ENCODE measurements at regions not wholly inside any gene's neighbourhood (a gene's known extent, or its start where the extent isn't known, plus 50 kb on each side); places are given as distances from the start of the nearest gene placed in this dataset.

DNA sequence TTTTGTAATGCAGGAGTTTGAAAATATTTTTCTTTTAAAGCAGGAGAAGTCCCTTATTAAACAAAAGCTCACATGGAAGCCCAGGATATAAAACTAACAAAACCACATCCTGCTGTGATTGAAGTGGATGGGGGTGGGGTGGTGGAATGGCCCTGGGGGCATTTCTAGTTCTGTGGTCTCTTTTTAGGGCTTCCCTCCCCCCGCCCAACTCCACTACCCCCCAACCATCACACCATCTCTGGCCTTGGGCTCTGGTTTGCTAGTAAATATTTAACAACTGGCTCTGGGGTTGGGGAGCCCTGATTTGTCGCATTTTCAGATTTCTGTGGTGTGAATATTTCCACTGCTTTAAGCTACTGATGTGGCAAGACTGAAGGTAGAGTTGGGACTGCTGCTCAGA lies 279.6 kb upstream of the PLET1 start:
- DNase-seq: no peak

DNA sequence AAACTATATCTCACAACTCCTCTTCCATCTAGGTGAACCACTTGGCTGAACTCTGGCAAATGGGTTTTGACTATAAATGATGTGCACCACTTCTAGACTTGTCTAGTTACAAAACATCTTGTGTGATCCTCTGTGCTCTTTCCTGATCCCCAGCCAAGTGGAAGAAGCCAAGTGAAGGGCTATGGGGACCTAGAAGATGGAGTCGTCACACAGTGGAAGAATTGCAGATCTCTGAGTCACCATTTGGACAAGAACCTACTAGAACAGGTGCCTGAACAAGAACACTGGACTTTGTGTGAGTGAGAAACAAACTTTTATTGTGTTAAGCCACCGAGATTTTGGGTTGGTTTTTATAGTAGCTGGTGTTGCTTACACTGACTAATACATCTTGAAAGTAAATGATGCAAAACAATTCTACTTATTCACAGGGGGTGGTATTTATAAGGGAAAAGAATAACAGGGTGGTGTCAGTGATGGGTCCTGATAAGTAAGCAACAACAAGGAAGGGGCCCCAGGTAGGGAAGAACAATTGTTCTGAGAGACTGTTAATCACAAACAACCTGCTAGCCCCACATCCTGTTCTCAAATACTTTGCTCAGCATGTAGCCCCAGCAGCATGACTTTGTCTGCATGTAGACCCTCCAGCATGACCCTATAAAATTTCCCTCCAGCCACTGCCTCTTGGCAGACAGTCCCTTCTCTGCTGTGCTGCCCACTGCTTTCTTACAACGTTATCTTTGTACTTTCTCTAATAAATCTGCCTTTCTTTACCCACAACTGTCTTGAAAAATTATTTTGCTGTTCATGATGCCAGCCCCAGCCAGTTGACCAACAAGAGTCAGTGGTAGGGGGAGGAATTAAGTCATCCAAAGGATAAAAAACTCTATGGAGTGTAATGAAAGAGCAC lies 280.7 kb upstream of the PLET1 start:
- no peak for DNase-seq

- no peak for DNase-seq
Measured at GRCh38 chr11:112542479-112542878, 281.8 kb upstream of the PLET1 start.

- no peak for DNase-seq
Measured at GRCh38 chr11:112543390-112543789, 282.7 kb upstream of the PLET1 start.

- DNase-seq: no peak
Measured at GRCh38 chr11:112548641-112549040, 288.0 kb upstream of the PLET1 start.

DNA sequence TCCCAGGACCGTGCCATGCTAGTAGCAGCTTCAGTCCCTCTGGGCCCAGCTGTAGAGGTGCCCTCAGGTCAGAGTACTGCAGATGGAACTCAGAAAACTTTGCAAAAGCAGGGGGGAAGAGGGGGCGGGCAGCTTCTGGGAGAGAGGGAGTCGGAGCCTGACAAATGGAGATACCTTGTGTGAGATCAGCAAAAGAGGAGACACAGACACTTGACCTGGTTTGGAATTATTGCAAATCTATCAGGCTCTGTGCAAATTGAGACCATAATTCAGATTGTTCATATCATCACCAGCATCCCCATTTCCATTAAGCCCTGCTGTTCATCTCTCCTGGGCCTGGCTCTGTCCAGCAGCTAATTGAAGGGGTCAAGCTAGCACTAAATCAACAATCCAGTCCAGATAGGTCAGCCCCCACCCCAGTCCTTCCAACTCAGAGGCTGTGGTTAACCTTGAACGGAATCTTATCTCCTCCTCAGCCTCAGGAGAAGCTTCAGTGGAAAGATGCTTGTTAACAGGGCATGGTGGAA lies 292.6 kb upstream of the PLET1 start:
- no peak for DNase-seq

GRCh38 chr11:112554586-112554985 lies 293.9 kb upstream of the PLET1 start:
- DNase-seq: peak; percentile 23

- peak; percentile 41 for DNase-seq
Measured at GRCh38 chr11:112555491-112556364, 295.1 kb upstream of the PLET1 start.

DNA sequence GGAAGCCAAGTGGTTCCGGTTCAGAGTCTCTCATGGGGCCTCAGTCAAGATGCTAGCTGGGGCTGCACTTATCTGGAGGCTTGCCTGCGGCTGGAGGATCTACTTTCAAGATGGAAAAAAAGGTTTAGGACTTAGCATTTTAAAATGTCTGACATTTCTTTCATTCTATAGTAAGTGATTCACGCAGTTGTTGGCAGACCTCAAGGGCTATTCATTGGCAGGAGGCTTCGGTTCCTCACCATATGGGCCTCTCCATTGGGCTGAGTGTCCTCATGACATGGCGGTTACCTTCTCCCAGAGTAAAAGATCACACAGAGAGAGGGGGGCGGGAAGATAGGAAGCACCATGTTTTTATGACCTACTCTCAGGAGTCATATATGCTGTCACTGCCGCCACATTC lies 298.0 kb upstream of the PLET1 start:
- DNase-seq: peak; percentile 43

DNA sequence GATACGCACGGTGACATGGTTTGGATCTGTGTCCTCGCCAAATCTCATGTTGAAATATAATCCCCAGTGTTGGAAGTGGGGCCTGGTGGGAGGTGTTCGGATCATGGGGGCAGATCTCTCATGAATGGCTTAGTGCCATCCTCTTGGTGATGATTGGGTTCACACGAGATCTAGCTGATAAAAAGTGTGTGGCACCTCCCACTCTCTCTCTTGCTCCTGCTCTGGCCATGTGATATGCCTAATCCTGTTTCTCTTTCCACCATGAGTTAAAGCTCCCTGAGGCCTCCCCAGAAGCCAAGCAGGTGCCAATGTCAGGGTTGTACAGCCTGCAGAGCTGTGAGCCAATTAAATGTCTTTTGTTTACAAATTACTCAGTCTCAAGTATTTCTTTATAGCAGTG lies 303.1 kb upstream of the PLET1 start:
- no peak for DNase-seq

GRCh38 chr11:112564228-112564955 lies 303.7 kb upstream of the PLET1 start:
- peak; percentile 26 for DNase-seq

GRCh38 chr11:112565551-112565950 lies 304.9 kb upstream of the PLET1 start:
- DNase-seq: no peak

- DNase-seq: no peak
Measured at GRCh38 chr11:112566124-112566523, 305.5 kb upstream of the PLET1 start.

- DNase-seq: no peak
Measured at GRCh38 chr11:112570333-112570732, 309.7 kb upstream of the PLET1 start.

DNA sequence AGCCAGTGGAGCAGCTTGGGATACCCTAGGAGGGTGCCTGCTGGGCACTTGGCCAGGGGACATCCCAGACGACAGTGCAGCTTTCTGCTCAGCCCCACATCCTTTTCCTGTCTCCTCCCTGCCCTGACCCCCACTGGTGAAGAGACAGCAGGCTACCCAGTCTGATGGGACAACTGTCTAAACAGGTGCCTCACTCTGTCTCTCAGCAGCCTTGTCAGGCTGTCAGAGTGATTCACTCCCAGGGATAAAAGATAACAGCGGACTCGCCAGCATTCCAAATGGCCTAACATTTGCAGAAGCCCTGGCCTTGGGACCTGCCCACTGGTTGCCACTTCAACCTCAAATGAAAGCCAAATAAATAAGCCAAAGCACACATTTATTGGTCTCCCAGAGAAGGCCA lies 318.6 kb upstream of the PLET1 start:
- DNase-seq: no peak

DNA sequence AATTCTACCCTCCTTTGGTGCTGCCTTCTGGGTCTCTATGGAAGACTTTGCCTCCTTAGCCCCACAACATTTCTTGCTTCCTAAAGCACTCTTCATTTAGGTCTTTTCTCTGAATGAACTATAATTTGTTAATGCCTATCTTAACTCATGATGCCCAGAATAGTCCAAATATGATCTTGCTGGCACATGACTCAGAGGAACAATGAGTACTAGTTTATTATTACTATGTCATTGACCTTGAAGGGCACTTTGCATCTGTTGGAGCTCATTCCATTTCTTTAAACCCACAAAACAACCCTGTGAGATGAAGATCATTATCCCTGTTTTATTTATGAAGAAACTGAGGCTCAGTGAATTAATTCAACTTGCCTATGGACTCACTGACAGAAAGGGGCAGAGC lies 320.2 kb upstream of the PLET1 start:
- no peak for DNase-seq

- DNase-seq: no peak
Measured at GRCh38 chr11:112581747-112582146, 321.1 kb upstream of the PLET1 start.

DNA sequence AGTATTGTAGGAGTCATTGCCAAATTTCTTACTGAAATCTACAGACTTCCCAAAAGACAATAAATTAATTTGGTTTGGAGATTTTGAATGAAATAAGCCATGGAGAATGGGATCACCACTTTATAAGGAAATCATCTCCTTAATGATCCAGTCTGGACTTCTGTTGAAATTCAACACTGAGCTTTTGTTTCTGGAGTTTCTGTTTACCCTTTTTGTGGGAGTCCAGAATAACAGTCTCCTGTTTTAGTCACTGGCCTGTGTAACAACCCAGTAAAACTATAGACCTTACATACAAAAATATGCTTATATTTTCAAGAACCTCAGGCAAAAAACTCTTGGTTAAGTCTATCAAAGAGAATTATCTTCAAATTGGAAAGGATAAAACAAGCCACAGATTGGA lies 321.7 kb upstream of the PLET1 start:
- DNase-seq: no peak

DNA sequence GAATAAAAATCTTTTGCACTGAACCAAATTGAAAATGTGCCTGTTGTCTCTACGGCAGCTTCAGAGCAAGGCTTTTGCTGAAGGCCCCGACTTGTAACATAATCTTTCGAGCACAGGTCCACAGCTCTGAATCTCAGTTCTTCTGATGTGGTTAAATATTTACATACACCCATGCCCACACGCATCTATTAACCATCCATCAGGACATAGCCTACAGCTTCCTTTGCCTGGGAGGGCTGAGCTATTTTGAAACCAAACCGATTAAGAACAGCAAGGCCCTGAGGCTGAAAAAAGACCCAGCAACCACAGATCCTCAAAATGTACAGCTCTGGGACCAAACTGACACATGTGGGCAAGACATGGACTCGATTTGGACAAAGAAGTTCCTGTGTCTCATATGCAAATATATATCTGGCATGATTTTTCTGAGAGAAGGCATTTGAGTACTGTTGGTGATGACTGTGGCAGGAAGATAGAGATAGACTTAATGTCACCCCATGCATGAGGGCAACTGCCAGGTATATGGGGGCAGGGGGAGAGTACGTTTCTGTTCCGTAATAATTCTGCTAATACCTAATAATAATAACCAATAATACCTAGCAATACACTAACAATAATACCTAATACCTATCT lies 322.7 kb upstream of the PLET1 start:
- no peak for DNase-seq

GRCh38 chr11:112584672-112585071 lies 324.0 kb upstream of the PLET1 start:
- no peak for DNase-seq

DNA sequence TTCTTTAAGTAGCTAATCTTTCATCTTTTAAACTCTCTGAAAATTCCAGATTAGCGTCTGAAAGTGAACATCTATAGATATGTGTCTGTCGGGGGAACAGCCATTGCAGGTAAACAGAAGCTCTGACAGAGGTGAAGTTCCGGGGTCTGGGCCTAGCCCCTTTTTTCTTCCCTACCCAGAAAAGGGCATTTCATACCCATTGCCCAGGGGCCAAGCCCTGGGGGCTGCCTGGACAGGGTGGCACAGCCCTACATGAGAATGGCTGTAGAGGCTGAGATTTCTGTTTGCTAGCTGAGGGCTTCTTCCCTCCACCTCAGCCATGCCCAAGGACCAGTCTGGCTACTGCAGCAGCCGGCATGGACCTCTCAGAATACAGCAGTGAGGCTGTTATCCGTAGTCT lies 327.0 kb upstream of the PLET1 start:
- no peak for DNase-seq

DNA sequence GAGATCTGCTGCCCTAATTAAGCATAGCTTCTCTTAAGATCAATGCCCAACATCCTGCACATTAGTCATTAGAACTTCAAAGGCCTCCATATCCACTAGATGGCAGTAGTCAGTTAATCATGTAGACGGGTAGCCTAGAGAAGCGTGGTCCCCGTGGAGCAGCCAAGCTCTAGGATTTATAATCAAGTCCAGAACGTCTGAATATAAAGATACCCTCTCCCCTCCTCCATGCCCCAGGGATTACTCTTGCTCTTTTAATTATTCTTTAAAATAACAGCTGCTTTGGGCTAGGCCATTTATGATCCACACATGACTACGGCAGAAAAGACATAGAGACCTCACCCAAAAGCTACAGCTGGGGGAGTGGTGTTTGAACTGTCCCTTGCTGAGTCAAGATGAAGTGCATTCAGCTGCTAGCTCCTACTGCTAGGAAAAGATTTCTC lies 327.6 kb upstream of the PLET1 start:
- peak; percentile 83 for DNase-seq

Data from fibroblast of skin of back (primary cell).